WTC11 (cell line): ENCODE measurements at regions not wholly inside any gene's neighbourhood (a gene's known extent, or its start where the extent isn't known, plus 50 kb on each side); places are given as distances from the start of the nearest gene placed in this dataset.

Experiments used
- ATAC-seq: fragments of 200-7000 bp; cut with Tn5 transposase; 2 replicates; pipeline ENCODE4 v1.10.0; 2021; ENCODE audit warnings: mild to moderate bottlenecking, moderate library complexity
- CTCF ChIA-PET: fragments of 300-600 bp; sonication (Branson Sonifier 250); formaldehyde crosslinking; loops from one replicate; lab custom pipeline; 2021; ENCODE audit warnings: antibody characterized with exemption; lab: Charles Lee
- POLR2A ChIA-PET: fragments of 350-600 bp; sonication (Branson Sonifier 250); formaldehyde crosslinking; loops from one replicate; lab custom pipeline; 2021; ENCODE audit warnings: antibody characterized with exemption; lab: Charles Lee
- DNase-seq: peaks from one replicate; pipeline ENCODE4 v3.0.0; 2021; ENCODE audit warnings: low spot score
- H3K27ac Mint-ChIP-seq: 2 replicates; pipeline ENCODE4 v1.8.0; 2021; ENCODE audit warnings: mixed read lengths
- H3K27me3 Mint-ChIP-seq: 2 replicates; pipeline ENCODE4 v1.8.0; 2021; ENCODE audit warnings: low read depth, mild to moderate bottlenecking, moderate library complexity, mixed read lengths
- H3K36me3 Mint-ChIP-seq: 2 replicates; pipeline ENCODE4 v1.8.0; 2021; ENCODE audit warnings: mixed read lengths
- H3K4me1 Mint-ChIP-seq: 2 replicates; pipeline ENCODE4 v1.8.0; 2022; ENCODE audit warnings: mixed read lengths
- H3K4me3 Mint-ChIP-seq: 2 replicates; pipeline ENCODE4 v1.8.0; 2021; ENCODE audit warnings: mild to moderate bottlenecking, moderate library complexity, mixed read lengths
- H3K9me3 Mint-ChIP-seq: 2 replicates; pipeline ENCODE4 v1.8.0; 2021; ENCODE audit warnings: mixed read lengths
- CBFB ChIP-seq: sonication (generic); formaldehyde crosslinking; IDR thresholded peaks from 2 replicates; pipeline ENCODE4 v1.8.1; 2022; ENCODE audit warnings: mild to moderate bottlenecking, low read depth, missing genetic modification reagents
- GABPB1 ChIP-seq: sonication (generic); formaldehyde crosslinking; IDR thresholded peaks from 2 replicates; pipeline ENCODE4 v1.8.1; 2023; ENCODE audit warnings: mild to moderate bottlenecking, missing genetic modification reagents
- GTF2I ChIP-seq: fragments of 250-450 bp; sonication (Bioruptor Pico); conservative IDR thresholded peaks from 2 replicates; pipeline ENCODE4 v1.4.0; 2021; ENCODE audit warnings: mild to moderate bottlenecking
- IRF2 ChIP-seq: sonication (generic); formaldehyde crosslinking; IDR thresholded peaks from 2 replicates; pipeline ENCODE4 v1.8.0; 2022; ENCODE audit warnings: low read depth, missing genetic modification reagents, borderline replicate concordance
- JAZF1 ChIP-seq: fragments of 250-450 bp; sonication (Bioruptor Pico); IDR thresholded peaks from 2 replicates; pipeline ENCODE4 v1.9.0; 2021; ENCODE audit warnings: moderate library complexity, mild to moderate bottlenecking, inconsistent platforms
- NFATC4 ChIP-seq: fragments of 250-450 bp; sonication (Bioruptor Pico); IDR thresholded peaks from 2 replicates; pipeline ENCODE4 v1.9.0; 2021; ENCODE audit warnings: mild to moderate bottlenecking
- NFE2L1 ChIP-seq: sonication (generic); formaldehyde crosslinking; IDR thresholded peaks from 2 replicates; pipeline ENCODE4 v1.8.1; 2023; ENCODE audit warnings: missing genetic modification reagents
- RORB ChIP-seq: fragments of 250-450 bp; sonication (Bioruptor Pico); IDR thresholded peaks from 2 replicates; pipeline ENCODE4 v1.9.0; 2021; ENCODE audit warnings: mild to moderate bottlenecking
- TCF7 ChIP-seq: sonication (generic); formaldehyde crosslinking; IDR thresholded peaks from 2 replicates; pipeline ENCODE4 v1.8.0; 2022; ENCODE audit warnings: mild to moderate bottlenecking, low read depth, missing genetic modification reagents, moderate library complexity
- ZNF121 ChIP-seq: sonication (generic); formaldehyde crosslinking; IDR thresholded peaks from 2 replicates; pipeline ENCODE4 v1.8.0; 2023; ENCODE audit warnings: missing genetic modification reagents
- ZNF138 ChIP-seq: sonication (generic); formaldehyde crosslinking; conservative IDR thresholded peaks from 2 replicates; pipeline ENCODE4 v1.8.1; 2022; ENCODE audit warnings: mild to moderate bottlenecking, moderate library complexity, missing genetic modification reagents
- ZNF263 ChIP-seq: sonication (generic); formaldehyde crosslinking; IDR thresholded peaks from 2 replicates; pipeline ENCODE4 v1.8.1; 2022; ENCODE audit warnings: low read depth, mild to moderate bottlenecking, moderate library complexity, missing genetic modification reagents
- ZNF396 ChIP-seq: fragments of 250-450 bp; sonication (Bioruptor Pico); IDR thresholded peaks from 2 replicates; pipeline ENCODE4 v1.8.0; 2021; ENCODE audit warnings: mild to moderate bottlenecking, moderate library complexity, borderline replicate concordance
- ZNF423 ChIP-seq: fragments of 250-450 bp; sonication (Bioruptor Pico); IDR thresholded peaks from 2 replicates; pipeline ENCODE4 v2.1.2; 2022; ENCODE audit warnings: mild to moderate bottlenecking, moderate library complexity
- ZNF671 ChIP-seq: fragments of 250-450 bp; sonication (Bioruptor Pico); IDR thresholded peaks from 2 replicates; pipeline ENCODE4 v1.8.0; 2021; ENCODE audit warnings: mild to moderate bottlenecking
- TF ChIP-seq, protein P1 (sequence below): sonication (generic); formaldehyde crosslinking; IDR thresholded peaks from 2 replicates; pipeline ENCODE4 v1.8.0; 2022; ENCODE audit warnings: missing genetic modification reagents
- TF ChIP-seq, protein P2 (sequence below): sonication (generic); formaldehyde crosslinking; IDR thresholded peaks from 2 replicates; pipeline ENCODE4 v1.8.1; 2023; ENCODE audit warnings: mild to moderate bottlenecking, missing genetic modification reagents
- TF ChIP-seq, protein P3 (sequence below): sonication (generic); formaldehyde crosslinking; IDR thresholded peaks from 2 replicates; pipeline ENCODE4 v1.8.1; 2022; ENCODE audit warnings: mild to moderate bottlenecking, moderate library complexity, missing genetic modification reagents
- TF ChIP-seq, protein P4 (sequence below): sonication (generic); formaldehyde crosslinking; conservative IDR thresholded peaks from 2 replicates; pipeline ENCODE4 v1.8.1; 2023; ENCODE audit warnings: mild to moderate bottlenecking, low read depth, missing genetic modification reagents, moderate library complexity
- TF ChIP-seq, protein P5 (sequence below): sonication (generic); formaldehyde crosslinking; IDR thresholded peaks from 2 replicates; pipeline ENCODE4 v1.8.0; 2022; ENCODE audit warnings: mild to moderate bottlenecking, missing genetic modification reagents
- TF ChIP-seq, protein P6 (sequence below): sonication (generic); formaldehyde crosslinking; IDR thresholded peaks from 2 replicates; pipeline ENCODE4 v1.8.1; 2023; ENCODE audit warnings: mild to moderate bottlenecking, missing genetic modification reagents, moderate library complexity

DNA sequence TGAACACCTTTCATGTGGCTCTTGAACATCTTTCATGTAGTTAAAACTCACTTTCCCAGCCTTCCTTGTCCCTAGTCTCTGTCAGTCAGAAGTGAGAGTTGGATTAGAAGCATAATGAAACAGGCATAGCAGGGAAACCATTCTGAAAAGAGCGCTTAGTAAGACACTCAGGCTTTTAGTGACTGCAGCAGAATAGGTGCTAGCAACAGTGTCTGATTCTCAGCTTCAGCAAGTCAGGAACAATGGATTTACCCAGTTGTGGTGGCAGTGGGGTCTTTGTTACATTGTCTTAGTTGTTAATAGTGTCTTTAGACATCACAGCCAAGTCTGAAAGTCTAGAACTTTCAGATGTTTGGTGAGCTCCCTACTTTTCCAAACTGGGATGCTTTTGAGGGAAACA is 177.1 kb upstream of the PCDH7 start:
- Mint-ChIP-seq H3K27me3 (no peaks in the 10 kb centered on the region), H3K9me3 (peaks cover 6% of the 10 kb centered on the region; the same call in 1 of the 2 replicates), H3K27ac (no peak overlapping the region), H3K4me3 (no peak overlapping the region), H3K36me3 (no peaks in the 10 kb centered on the region), H3K4me1 (peaks cover 9% of the 10 kb centered on the region)
- TF ChIP-seq JAZF1 (CRISPR knock-in tag) (no peak), TCF7 (CRISPR knock-in tag) (no peak), ZNF263 (CRISPR knock-in tag) (no peak), ZNF138 (CRISPR knock-in tag) (no peak), CBFB (no peak), NFE2L1 (no peak), NFATC4 (CRISPR knock-in tag) (no peak), RORB (CRISPR knock-in tag) (no peak), IRF2 (CRISPR knock-in tag) (no peak), ZNF396 (CRISPR knock-in tag) (no peak)
- TF ChIP-seq, protein P1, sequence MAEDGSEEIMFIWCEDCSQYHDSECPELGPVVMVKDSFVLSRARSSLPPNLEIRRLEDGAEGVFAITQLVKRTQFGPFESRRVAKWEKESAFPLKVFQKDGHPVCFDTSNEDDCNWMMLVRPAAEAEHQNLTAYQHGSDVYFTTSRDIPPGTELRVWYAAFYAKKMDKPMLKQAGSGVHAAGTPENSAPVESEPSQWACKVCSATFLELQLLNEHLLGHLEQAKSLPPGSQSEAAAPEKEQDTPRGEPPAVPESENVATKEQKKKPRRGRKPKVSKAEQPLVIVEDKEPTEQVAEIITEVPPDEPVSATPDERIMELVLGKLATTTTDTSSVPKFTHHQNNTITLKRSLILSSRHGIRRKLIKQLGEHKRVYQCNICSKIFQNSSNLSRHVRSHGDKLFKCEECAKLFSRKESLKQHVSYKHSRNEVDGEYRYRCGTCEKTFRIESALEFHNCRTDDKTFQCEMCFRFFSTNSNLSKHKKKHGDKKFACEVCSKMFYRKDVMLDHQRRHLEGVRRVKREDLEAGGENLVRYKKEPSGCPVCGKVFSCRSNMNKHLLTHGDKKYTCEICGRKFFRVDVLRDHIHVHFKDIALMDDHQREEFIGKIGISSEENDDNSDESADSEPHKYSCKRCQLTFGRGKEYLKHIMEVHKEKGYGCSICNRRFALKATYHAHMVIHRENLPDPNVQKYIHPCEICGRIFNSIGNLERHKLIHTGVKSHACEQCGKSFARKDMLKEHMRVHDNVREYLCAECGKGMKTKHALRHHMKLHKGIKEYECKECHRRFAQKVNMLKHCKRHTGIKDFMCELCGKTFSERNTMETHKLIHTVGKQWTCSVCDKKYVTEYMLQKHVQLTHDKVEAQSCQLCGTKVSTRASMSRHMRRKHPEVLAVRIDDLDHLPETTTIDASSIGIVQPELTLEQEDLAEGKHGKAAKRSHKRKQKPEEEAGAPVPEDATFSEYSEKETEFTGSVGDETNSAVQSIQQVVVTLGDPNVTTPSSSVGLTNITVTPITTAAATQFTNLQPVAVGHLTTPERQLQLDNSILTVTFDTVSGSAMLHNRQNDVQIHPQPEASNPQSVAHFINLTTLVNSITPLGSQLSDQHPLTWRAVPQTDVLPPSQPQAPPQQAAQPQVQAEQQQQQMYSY (CRISPR knock-in tag) = no peak
- TF ChIP-seq, protein P2, sequence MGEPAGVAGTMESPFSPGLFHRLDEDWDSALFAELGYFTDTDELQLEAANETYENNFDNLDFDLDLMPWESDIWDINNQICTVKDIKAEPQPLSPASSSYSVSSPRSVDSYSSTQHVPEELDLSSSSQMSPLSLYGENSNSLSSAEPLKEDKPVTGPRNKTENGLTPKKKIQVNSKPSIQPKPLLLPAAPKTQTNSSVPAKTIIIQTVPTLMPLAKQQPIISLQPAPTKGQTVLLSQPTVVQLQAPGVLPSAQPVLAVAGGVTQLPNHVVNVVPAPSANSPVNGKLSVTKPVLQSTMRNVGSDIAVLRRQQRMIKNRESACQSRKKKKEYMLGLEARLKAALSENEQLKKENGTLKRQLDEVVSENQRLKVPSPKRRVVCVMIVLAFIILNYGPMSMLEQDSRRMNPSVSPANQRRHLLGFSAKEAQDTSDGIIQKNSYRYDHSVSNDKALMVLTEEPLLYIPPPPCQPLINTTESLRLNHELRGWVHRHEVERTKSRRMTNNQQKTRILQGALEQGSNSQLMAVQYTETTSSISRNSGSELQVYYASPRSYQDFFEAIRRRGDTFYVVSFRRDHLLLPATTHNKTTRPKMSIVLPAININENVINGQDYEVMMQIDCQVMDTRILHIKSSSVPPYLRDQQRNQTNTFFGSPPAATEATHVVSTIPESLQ = no peak
- TF ChIP-seq, protein P3, sequence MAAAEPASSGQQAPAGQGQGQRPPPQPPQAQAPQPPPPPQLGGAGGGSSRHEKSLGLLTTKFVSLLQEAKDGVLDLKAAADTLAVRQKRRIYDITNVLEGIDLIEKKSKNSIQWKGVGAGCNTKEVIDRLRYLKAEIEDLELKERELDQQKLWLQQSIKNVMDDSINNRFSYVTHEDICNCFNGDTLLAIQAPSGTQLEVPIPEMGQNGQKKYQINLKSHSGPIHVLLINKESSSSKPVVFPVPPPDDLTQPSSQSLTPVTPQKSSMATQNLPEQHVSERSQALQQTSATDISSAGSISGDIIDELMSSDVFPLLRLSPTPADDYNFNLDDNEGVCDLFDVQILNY (CRISPR knock-in tag) = no peak
- ChIA-PET POLR2A (no interaction called here), CTCF (no interaction called here)
- ATAC-seq (0 out of 2 replicates have a peak, but pooled peaks have one; percentile 32), DNase-seq (no peak)

DNA sequence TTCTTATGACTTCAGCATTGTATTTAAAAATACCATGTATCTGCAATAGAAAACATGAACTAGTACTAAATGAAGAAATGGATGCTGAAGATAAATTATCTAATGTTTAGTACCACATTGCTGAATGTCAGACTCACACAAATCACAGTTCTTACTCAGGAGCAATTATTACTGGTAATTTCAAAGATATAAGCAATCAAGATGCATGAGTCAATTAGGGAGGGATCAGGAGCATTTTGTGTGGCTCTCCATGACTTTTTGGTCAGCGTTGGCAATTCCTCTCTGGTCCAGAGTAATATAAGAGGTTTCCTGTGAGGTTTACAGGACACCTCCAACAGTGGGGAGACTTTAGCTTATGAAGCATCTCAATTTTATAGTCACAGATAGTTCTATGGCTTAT is 167.0 kb upstream of the PCDH7 start:
- ChIA-PET CTCF (no interaction called here), POLR2A (no interaction called here)
- Mint-ChIP-seq H3K27me3 (no peaks in the 10 kb centered on the region), H3K4me1 (no peaks in the 10 kb centered on the region), H3K36me3 (peaks cover 4% of the 10 kb centered on the region), H3K27ac (no peak overlapping the region), H3K4me3 (no peak overlapping the region), H3K9me3 (peaks cover 16% of the 10 kb centered on the region)
- ATAC-seq (no peak), DNase-seq (no peak)
- no peak for TF ChIP-seq ZNF671 (CRISPR knock-in tag)

DNA sequence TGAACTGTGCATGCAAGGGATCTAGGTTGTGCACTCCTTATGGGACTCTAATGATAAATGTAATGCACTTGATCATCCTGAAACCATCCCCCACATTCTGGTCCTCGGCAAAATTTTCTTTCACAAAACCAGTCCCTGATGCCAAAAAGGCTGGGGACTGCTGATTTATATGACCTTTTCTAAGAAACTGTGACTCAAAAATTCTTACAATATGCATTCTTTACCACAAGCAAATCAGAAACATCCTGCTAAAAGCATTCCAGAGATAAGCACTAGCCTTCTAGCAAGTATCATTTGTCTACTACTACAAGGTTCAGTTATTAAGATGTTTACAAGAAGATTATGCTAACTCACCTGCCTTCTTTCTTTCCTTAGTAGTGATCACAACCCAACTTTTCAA is 166.5 kb upstream of the PCDH7 start:
- Mint-ChIP-seq H3K27ac (no peak overlapping the region), H3K4me1 (no peaks in the 10 kb centered on the region), H3K27me3 (no peaks in the 10 kb centered on the region), H3K9me3 (peaks cover 16% of the 10 kb centered on the region), H3K36me3 (peaks cover 4% of the 10 kb centered on the region), H3K4me3 (no peak overlapping the region)
- ATAC-seq = no peak
- CTCF ChIA-PET = no interaction called here
- no peak for DNase-seq
- POLR2A ChIA-PET = no interaction called here
- TF ChIP-seq ZNF423 = no peak
- TF ChIP-seq ZNF121 = no peak
- TF ChIP-seq, protein P4, sequence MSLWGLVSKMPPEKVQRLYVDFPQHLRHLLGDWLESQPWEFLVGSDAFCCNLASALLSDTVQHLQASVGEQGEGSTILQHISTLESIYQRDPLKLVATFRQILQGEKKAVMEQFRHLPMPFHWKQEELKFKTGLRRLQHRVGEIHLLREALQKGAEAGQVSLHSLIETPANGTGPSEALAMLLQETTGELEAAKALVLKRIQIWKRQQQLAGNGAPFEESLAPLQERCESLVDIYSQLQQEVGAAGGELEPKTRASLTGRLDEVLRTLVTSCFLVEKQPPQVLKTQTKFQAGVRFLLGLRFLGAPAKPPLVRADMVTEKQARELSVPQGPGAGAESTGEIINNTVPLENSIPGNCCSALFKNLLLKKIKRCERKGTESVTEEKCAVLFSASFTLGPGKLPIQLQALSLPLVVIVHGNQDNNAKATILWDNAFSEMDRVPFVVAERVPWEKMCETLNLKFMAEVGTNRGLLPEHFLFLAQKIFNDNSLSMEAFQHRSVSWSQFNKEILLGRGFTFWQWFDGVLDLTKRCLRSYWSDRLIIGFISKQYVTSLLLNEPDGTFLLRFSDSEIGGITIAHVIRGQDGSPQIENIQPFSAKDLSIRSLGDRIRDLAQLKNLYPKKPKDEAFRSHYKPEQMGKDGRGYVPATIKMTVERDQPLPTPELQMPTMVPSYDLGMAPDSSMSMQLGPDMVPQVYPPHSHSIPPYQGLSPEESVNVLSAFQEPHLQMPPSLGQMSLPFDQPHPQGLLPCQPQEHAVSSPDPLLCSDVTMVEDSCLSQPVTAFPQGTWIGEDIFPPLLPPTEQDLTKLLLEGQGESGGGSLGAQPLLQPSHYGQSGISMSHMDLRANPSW (CRISPR knock-in tag) = no peak
- no peak for TF ChIP-seq GTF2I
- TF ChIP-seq, protein P5, sequence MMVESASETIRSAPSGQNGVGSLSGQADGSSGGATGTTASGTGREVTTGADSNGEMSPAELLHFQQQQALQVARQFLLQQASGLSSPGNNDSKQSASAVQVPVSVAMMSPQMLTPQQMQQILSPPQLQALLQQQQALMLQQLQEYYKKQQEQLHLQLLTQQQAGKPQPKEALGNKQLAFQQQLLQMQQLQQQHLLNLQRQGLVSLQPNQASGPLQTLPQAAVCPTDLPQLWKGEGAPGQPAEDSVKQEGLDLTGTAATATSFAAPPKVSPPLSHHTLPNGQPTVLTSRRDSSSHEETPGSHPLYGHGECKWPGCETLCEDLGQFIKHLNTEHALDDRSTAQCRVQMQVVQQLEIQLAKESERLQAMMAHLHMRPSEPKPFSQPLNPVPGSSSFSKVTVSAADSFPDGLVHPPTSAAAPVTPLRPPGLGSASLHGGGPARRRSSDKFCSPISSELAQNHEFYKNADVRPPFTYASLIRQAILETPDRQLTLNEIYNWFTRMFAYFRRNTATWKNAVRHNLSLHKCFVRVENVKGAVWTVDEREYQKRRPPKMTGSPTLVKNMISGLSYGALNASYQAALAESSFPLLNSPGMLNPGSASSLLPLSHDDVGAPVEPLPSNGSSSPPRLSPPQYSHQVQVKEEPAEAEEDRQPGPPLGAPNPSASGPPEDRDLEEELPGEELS (CRISPR knock-in tag) = no peak
- TF ChIP-seq, protein P6, sequence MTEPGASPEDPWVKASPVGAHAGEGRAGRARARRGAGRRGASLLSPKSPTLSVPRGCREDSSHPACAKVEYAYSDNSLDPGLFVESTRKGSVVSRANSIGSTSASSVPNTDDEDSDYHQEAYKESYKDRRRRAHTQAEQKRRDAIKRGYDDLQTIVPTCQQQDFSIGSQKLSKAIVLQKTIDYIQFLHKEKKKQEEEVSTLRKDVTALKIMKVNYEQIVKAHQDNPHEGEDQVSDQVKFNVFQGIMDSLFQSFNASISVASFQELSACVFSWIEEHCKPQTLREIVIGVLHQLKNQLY (CRISPR knock-in tag) = no peak
- TF ChIP-seq GABPB1 = no peak
